Neural cell (in vitro differentiated cells): ENCODE measurements at regions not wholly inside any gene's neighbourhood (a gene's known extent, or its start where the extent isn't known, plus 50 kb on each side); places are given as distances from the start of the nearest gene placed in this dataset.

Experiments
- H2AFZ ChIP-seq: fragments of 200-600, 300-800 bp; sonication (generic), shearing (Covaris generic); 2 replicates; pipeline ENCODE4 v1.6.0; 2014; ENCODE audit warnings: low read depth, mild to moderate bottlenecking, antibody characterized with exemption, low read length, moderate library complexity
- H3F3A ChIP-seq: fragments of 200-600 bp; shearing (Covaris generic); 2 replicates; pipeline ENCODE4 v1.6.1; 2016; ENCODE audit warnings: mild to moderate bottlenecking, moderate library complexity, mixed read lengths, antibody characterized with exemption, low read length; ENCODE audit not compliant: insufficient read depth, poor library complexity, severe bottlenecking
- H3K27ac ChIP-seq: fragments of 200-600, 300-800 bp; sonication (generic), shearing (Covaris generic); 2 replicates; pipeline ENCODE4 v1.5.1; 2014; ENCODE audit warnings: mild to moderate bottlenecking, low read length, moderate library complexity
- H3K27me3 ChIP-seq: fragments of 300-800, 200-600 bp; sonication (generic), shearing (Covaris generic); 2 replicates; pipeline ENCODE4 v1.6.0; 2014; ENCODE audit warnings: mild to moderate bottlenecking, low read depth, low read length, moderate library complexity; ENCODE audit not compliant: insufficient read depth
- H3K36me3 ChIP-seq: fragments of 300-800, 200-600 bp; sonication (generic), shearing (Covaris generic); 2 replicates; pipeline ENCODE4 v1.5.1; 2014; ENCODE audit warnings: mild to moderate bottlenecking, antibody characterized with exemption, low read length, moderate library complexity; ENCODE audit not compliant: insufficient read depth
- H3K4me2 ChIP-seq: fragments of 300-800, 200-600 bp; sonication (generic), shearing (Covaris generic); 2 replicates; pipeline ENCODE4 v1.6.0; 2014; ENCODE audit warnings: mild to moderate bottlenecking, low read length
- H3K4me3 ChIP-seq: fragments of 300-800, 200-600 bp; sonication (generic), shearing (Covaris generic); 2 replicates; pipeline ENCODE4 v1.5.1; 2014; ENCODE audit warnings: mild to moderate bottlenecking, low read length, moderate library complexity
- H3K79me2 ChIP-seq: fragments of 200-600 bp; shearing (Covaris generic); replicated peaks from 2 replicates; pipeline ENCODE4 v1.6.0; 2014; ENCODE audit warnings: mild to moderate bottlenecking, low read length, moderate library complexity; ENCODE audit not compliant: insufficient read depth
- H3K9ac ChIP-seq: fragments of 300-800, 200-600 bp; sonication (generic), shearing (Covaris generic); 2 replicates; pipeline ENCODE4 v1.6.1; 2016; ENCODE audit warnings: mild to moderate bottlenecking, low read length, mixed read lengths
- H3K9me2 ChIP-seq: fragments of 200-600 bp; shearing (Covaris generic); 2 replicates; pipeline ENCODE4 v1.6.1; 2016; ENCODE audit warnings: mild to moderate bottlenecking, low read length, mixed read lengths; ENCODE audit not compliant: insufficient read depth
- H3K9me3 ChIP-seq: fragments of 200-600, 300-800 bp; sonication (generic), shearing (Covaris generic); 2 replicates; pipeline ENCODE4 v1.6.1; 2016; ENCODE audit warnings: mild to moderate bottlenecking, mixed run types, low read length, moderate library complexity, mixed read lengths
- H4K20me1 ChIP-seq: fragments of 200-600 bp; shearing (Covaris generic); 2 replicates; pipeline ENCODE4 v1.6.1; 2016; ENCODE audit warnings: mild to moderate bottlenecking, mixed run types; ENCODE audit not compliant: insufficient read depth
- CTCF ChIP-seq: fragments of 450-650 bp; IDR thresholded peaks from 2 replicates; pipeline ENCODE4 v1.5.1; 2014; ENCODE audit warnings: antibody characterized with exemption, mild to moderate bottlenecking, moderate library complexity; ENCODE audit not compliant: poor library complexity, severe bottlenecking
- EP300 ChIP-seq: fragments of 450-650 bp; conservative IDR thresholded peaks from 2 replicates; pipeline ENCODE4 v1.6.1; 2014; ENCODE audit warnings: antibody characterized with exemption, mild to moderate bottlenecking, moderate library complexity; ENCODE audit not compliant: poor library complexity, severe bottlenecking
- EZH2 ChIP-seq: fragments of 200-600, 300-800 bp; shearing (Covaris generic), sonication (generic); IDR thresholded peaks from 2 replicates; pipeline ENCODE4 v1.6.1; 2014; ENCODE audit warnings: antibody characterized with exemption, low read length, borderline replicate concordance, mild to moderate bottlenecking; ENCODE audit not compliant: insufficient read depth, poor library complexity, severe bottlenecking
- MXI1 ChIP-seq: fragments of 450-650 bp; conservative IDR thresholded peaks from 2 replicates; pipeline ENCODE4 v1.6.1; 2014; ENCODE audit warnings: antibody characterized with exemption, mild to moderate bottlenecking; ENCODE audit not compliant: poor library complexity, severe bottlenecking
- POLR2AphosphoS5 ChIP-seq: IDR thresholded peaks from 2 replicates; pipeline ENCODE4 v1.6.1; 2012
- RAD21 ChIP-seq: fragments of 450-650 bp; conservative IDR thresholded peaks from 2 replicates; pipeline ENCODE4 v1.6.1; 2014; ENCODE audit warnings: antibody characterized with exemption, mild to moderate bottlenecking, moderate library complexity
- REST ChIP-seq: IDR thresholded peaks from 2 replicates; pipeline ENCODE4 v1.6.1; 2012; ENCODE audit warnings: borderline replicate concordance
- SMC3 ChIP-seq: fragments of 450-650 bp; conservative IDR thresholded peaks from 2 replicates; pipeline ENCODE4 v1.6.1; 2014; ENCODE audit warnings: antibody characterized with exemption, mild to moderate bottlenecking, moderate library complexity; ENCODE audit not compliant: poor library complexity
- TAF1 ChIP-seq: IDR thresholded peaks from 2 replicates; pipeline ENCODE4 v1.6.1; 2012; ENCODE audit warnings: low read depth

GRCh38 chr6:144585217-144585814 lies 300.2 kb downstream of the UTRN start:
- Histone ChIP-seq H3K9ac (peak overlapping the region; percentile 32), H3K4me2 (peak overlapping the region; percentile 14)

GRCh38 chr6:144586986-144587385 lies 301.9 kb downstream of the UTRN start:
- Histone ChIP-seq H3K27me3 (no peaks in the 10 kb centered on the region), H2AFZ (no peak overlapping the region), H3K9me2 (no peaks in the 10 kb centered on the region), H3F3A (no peaks in the 10 kb centered on the region), H4K20me1 (no peaks in the 10 kb centered on the region), H3K79me2 (peaks cover 37% of the 10 kb centered on the region), H3K4me2 (peak overlapping the region; percentile 40), H3K27ac (no peak overlapping the region), H3K9ac (no peak overlapping the region), H3K4me3 (peak overlapping the region; percentile 60), H3K36me3 (no peaks in the 10 kb centered on the region), H3K9me3 (no peaks in the 10 kb centered on the region)
- TF ChIP-seq EP300 (no peak), EZH2 (no peak), CTCF (no peak)

More at GRCh38 chr6:144585217-144585814, 300.2 kb downstream of the UTRN start:
- TF ChIP-seq POLR2AphosphoS5 (no peak), RAD21 (peak; percentile 95), SMC3 (peak; percentile 95), CTCF (peak; percentile 86), TAF1 (no peak)
- H3K27me3 ChIP-seq, result no peaks in the 10 kb centered on the region
- H3K9me2 ChIP-seq, result no peaks in the 10 kb centered on the region
- peak overlapping the region; percentile 60 for H3K4me3 ChIP-seq
- no peak overlapping the region for H2AFZ ChIP-seq
- H4K20me1 ChIP-seq, result no peaks in the 10 kb centered on the region
- H3K36me3 ChIP-seq, result no peaks in the 10 kb centered on the region
- no peak overlapping the region for H3K27ac ChIP-seq
- H3F3A ChIP-seq, result no peaks in the 10 kb centered on the region
- peaks cover 37% of the 10 kb centered on the region for H3K79me2 ChIP-seq
- H3K9me3 ChIP-seq, result no peaks in the 10 kb centered on the region

- H3K4me3 ChIP-seq, result no peak overlapping the region
- H3K9me3 ChIP-seq, result no peaks in the 10 kb centered on the region
- H2AFZ ChIP-seq, result no peak overlapping the region
- no peak overlapping the region for H3K27ac ChIP-seq
- H4K20me1 ChIP-seq, result no peaks in the 10 kb centered on the region
- H3K9me2 ChIP-seq, result no peaks in the 10 kb centered on the region
- TF ChIP-seq EZH2 (no peak), MXI1 (no peak), CTCF (no peak), RAD21 (no peak), POLR2AphosphoS5 (no peak), TAF1 (no peak), REST (no peak), EP300 (no peak), SMC3 (no peak)
- H3K27me3 ChIP-seq, result no peaks in the 10 kb centered on the region
- no peak overlapping the region for H3K9ac ChIP-seq
- peaks cover 35% of the 10 kb centered on the region for H3K79me2 ChIP-seq
- no peaks in the 10 kb centered on the region for H3F3A ChIP-seq
- H3K36me3 ChIP-seq, result no peaks in the 10 kb centered on the region
- H3K4me2 ChIP-seq, result no peak overlapping the region
These were observed 303.7 kb downstream of the UTRN start for GRCh38 chr6:144588697-144589325.
